Gastrocnemius medialis (tissue), 4 donors: ENCODE measurements at regions not wholly inside any gene's neighbourhood (a gene's known extent, or its start where the extent isn't known, plus 50 kb on each side); places are given as distances from the start of the nearest gene placed in this dataset.

ENCODE experiments used
- ATAC-seq, 2 donors: fragments of 150-250 bp; one replicate each; pipeline ENCODE4 v1.9.1; 2016
- DNase-seq, 2 donors: peaks; one replicate each; pipeline ENCODE4 v3.0.0-alpha.2; 2019
- H3K27ac ChIP-seq, 4 donors: fragments of 200-600 bp; sonication (generic); 1 replicate in 1 of 4; 2 replicates in 3 of 4; pipeline ENCODE4 v1.5.1; 2016 to 2018; ENCODE audit warnings: mild to moderate bottlenecking in 2 of 4, moderate library complexity in 1 of 4
- H3K27me3 ChIP-seq, 3 donors: fragments of 200-600 bp; sonication (generic) in 2 of 3; 1 replicate in 1 of 3; 2 replicates in 2 of 3; pipeline versions ENCODE4 v1.5.1 to v1.6.0; 2016 to 2019; ENCODE audit warnings: mild to moderate bottlenecking in 1 of 3, moderate library complexity in 1 of 3
- H3K36me3 ChIP-seq, 2 donors: fragments of 200-600 bp; sonication (generic) in 1 of 2; one replicate each; pipeline ENCODE4 v1.5.1; 2017 to 2018
- H3K4me1 ChIP-seq, 2 donors: fragments of 200-600 bp; sonication (generic) in 1 of 2; one replicate each; pipeline ENCODE4 v1.5.1; 2016 to 2017; ENCODE audit warnings: mild to moderate bottlenecking in 2 of 2
- H3K4me3 ChIP-seq, 4 donors: fragments of 200-600 bp; sonication (generic) in 3 of 4; 1 replicate in 1 of 4; 2 replicates in 3 of 4; pipeline ENCODE4 v1.5.1; 2016 to 2019; ENCODE audit warnings: mild to moderate bottlenecking in 2 of 4
- H3K9me3 ChIP-seq, 3 donors: fragments of 200-600 bp; sonication (generic) in 2 of 3; 1 replicate in 1 of 3; 2 replicates in 2 of 3; pipeline ENCODE4 v1.5.1; 2016 to 2019
- POLR2A ChIP-seq, 2 donors: fragments of 450-650 bp; IDR thresholded peaks; one replicate each; pipeline ENCODE4 v1.6.1; 2017; ENCODE audit warnings: antibody characterized with exemption in 2 of 2, mild to moderate bottlenecking in 2 of 2, moderate library complexity in 2 of 2
- in situ Hi-C, 4 donors: fragments of 200-750 bp; cut with MboI; loops; one replicate each; pipeline versions ENCODE4 v1.15.0 to v1.8.0; 2017; ENCODE audit warnings: low sequenced_read_pairs in 4 of 4
- intact Hi-C: fragments of 100-400 bp; cut with DNase I; formaldehyde crosslinking; loops from one replicate; pipeline ENCODE4 v1.15.1; 2023; ENCODE audit warnings: low total_unique reads
- TF ChIP-seq, protein P1 (sequence below), 5 experiments: fragments of 450-650 bp in 3 of 5; fragments of 200-600 bp in 2 of 5; sonication (generic) in 2 of 5; IDR thresholded peaks in 4 of 5; conservative IDR thresholded peaks in 1 of 5; 1 replicate in 4 of 5; 2 replicates in 1 of 5; pipeline ENCODE4 v1.5.1; 2016 to 2019; ENCODE audit warnings: antibody characterized with exemption in 5 of 5, mild to moderate bottlenecking in 3 of 5, moderate library complexity in 3 of 5

DNA sequence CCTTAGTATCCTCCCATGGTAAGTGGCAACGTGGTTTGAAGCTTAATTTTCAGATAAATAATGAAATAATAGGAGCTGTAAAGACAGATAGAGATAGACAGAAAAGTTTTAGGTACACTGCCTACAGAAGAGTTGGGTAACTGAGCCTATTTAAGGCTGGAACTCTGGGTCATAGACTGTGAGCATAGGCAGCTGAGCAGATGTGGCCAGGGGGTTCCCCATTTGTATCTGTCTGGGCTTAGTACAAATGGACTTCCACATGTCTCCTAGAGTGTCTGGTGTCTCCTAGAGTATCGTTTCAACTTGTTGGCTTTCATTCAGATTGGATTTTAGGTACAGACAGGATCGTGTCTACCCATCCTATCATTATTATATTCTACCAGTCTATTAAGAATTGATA lies 649.8 kb downstream of the DHX35 start:
- Histone ChIP-seq H3K4me1 (no peaks in the 10 kb centered on the region), H3K4me3 (no peak overlapping the region), H3K27ac (no peak overlapping the region), H3K36me3 (no peaks in the 10 kb centered on the region), H3K27me3 (no peaks in the 10 kb centered on the region), H3K9me3 (no peaks in the 10 kb centered on the region)
- TF ChIP-seq POLR2A (IDR thresholded peaks at IDR 0.05): no peak
- TF ChIP-seq, protein P1, sequence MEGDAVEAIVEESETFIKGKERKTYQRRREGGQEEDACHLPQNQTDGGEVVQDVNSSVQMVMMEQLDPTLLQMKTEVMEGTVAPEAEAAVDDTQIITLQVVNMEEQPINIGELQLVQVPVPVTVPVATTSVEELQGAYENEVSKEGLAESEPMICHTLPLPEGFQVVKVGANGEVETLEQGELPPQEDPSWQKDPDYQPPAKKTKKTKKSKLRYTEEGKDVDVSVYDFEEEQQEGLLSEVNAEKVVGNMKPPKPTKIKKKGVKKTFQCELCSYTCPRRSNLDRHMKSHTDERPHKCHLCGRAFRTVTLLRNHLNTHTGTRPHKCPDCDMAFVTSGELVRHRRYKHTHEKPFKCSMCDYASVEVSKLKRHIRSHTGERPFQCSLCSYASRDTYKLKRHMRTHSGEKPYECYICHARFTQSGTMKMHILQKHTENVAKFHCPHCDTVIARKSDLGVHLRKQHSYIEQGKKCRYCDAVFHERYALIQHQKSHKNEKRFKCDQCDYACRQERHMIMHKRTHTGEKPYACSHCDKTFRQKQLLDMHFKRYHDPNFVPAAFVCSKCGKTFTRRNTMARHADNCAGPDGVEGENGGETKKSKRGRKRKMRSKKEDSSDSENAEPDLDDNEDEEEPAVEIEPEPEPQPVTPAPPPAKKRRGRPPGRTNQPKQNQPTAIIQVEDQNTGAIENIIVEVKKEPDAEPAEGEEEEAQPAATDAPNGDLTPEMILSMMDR (IDR thresholded peaks at IDR 0.05 in 4 of 5, conservative IDR thresholded peaks at IDR 0.05 in 1 of 5): no peak
- intact Hi-C loops (no loop called here), in situ Hi-C loops (no loop called here)
- DNase-seq (no peak), ATAC-seq (no peak)

DNA sequence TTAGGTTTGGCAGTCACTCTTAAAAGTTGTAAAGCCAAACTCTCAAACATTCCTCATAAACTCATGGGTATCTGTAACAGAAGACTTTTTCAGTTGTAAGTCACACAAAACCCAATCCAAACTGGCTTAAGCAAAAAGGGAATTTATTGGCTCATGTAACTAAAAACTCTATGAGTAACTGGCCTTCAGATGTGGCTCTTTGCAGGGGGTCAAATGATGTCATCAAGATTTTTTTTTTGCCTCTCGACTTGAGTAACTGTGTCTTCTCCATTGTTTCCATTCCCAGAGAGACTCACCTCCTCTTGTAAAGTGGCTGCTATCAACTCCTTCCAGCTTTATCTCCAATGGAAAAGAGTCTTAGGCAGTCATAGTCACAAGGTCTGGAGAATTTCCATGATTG lies 645.0 kb downstream of the DHX35 start:
- Histone ChIP-seq H3K27ac (no peak overlapping the region), H3K9me3 (no peaks in the 10 kb centered on the region), H3K27me3 (no peaks in the 10 kb centered on the region), H3K36me3 (no peaks in the 10 kb centered on the region), H3K4me3 (no peak overlapping the region), H3K4me1 (no peaks in the 10 kb centered on the region)
- in situ Hi-C loops (no loop called here), intact Hi-C loops (no loop called here)
- DNase-seq: no peak
- no peak for ATAC-seq
- TF ChIP-seq, protein P1 (IDR thresholded peaks at IDR 0.05 in 4 of 5, conservative IDR thresholded peaks at IDR 0.05 in 1 of 5): no peak
- no peak for TF ChIP-seq POLR2A (IDR thresholded peaks at IDR 0.05)

DNA sequence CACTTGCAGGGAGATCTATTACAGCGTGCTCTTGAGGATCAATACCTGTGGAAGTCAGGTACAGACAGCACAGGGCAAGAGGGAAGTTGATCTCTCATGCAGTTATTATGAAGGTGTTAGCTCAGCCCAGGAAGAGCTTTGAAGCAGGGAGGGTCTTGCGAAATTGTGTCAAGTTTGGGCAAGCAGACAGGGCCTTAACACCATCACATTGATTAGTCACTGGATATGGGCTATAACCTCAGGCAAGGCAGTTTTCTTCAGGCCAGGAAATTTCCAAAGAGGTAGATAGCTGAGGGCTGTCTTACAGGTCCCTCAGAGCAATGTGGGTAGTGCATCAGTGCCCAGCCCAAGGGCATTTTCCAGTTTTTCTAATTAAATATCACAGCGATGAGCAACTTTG lies 643.8 kb downstream of the DHX35 start:
- Histone ChIP-seq H3K4me3 (no peak overlapping the region), H3K27ac (no peak overlapping the region), H3K27me3 (no peaks in the 10 kb centered on the region), H3K4me1 (no peaks in the 10 kb centered on the region), H3K36me3 (no peaks in the 10 kb centered on the region), H3K9me3 (no peaks in the 10 kb centered on the region)
- intact Hi-C loops: no loop called here
- ATAC-seq (no peak), DNase-seq (no peak)
- in situ Hi-C loops: no loop called here
- TF ChIP-seq, protein P1 (IDR thresholded peaks at IDR 0.05 in 4 of 5, conservative IDR thresholded peaks at IDR 0.05 in 1 of 5): no peak
- TF ChIP-seq POLR2A (IDR thresholded peaks at IDR 0.05): no peak

DNA sequence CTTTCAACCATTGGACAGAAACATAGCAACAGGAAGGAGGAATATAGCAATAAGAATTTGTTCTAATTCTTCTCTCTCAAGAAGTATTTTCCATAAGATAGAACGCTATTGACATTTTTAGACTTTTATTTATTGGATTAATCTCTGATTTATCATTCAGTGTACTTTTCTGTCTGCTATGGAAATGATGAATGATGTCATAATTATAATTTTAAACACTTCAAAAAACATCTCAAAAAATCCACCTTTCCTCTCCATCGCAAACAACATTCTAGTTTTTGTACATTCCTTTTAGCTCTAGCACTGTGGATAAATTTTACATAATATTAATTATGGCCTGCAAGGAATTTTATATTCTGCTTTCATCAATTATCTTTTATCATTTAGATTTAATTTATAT lies 643.2 kb downstream of the DHX35 start:
- H3K36me3 ChIP-seq: no peaks in the 10 kb centered on the region
- DNase-seq (no peak), ATAC-seq (no peak)
- no peaks in the 10 kb centered on the region for H3K4me1 ChIP-seq
- H3K27me3 ChIP-seq: no peaks in the 10 kb centered on the region
- intact Hi-C loops (no loop called here), in situ Hi-C loops (no loop called here)
- H3K4me3 ChIP-seq: no peak overlapping the region
- TF ChIP-seq POLR2A (IDR thresholded peaks at IDR 0.05): no peak
- TF ChIP-seq, protein P1 (IDR thresholded peaks at IDR 0.05 in 4 of 5, conservative IDR thresholded peaks at IDR 0.05 in 1 of 5): no peak
- H3K9me3 ChIP-seq: no peaks in the 10 kb centered on the region
- no peak overlapping the region for H3K27ac ChIP-seq

DNA sequence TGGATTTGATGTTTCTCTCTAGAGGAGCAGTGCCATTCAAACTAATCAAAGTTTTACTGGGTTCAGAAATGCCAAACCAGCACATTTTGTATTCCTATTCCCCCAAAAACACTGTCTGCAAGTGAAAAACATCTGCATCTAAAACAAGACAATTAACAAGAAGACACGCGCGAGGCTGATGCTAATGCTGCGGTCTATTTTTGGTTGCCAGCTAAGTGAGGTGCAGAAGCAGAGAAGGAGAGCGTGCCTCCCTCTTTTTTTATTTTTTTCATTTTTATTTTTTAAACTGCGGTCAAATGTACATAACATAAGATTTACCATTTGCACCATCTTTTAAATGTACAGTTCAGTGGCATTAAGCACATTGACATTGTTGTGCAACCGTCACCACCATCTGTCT lies 641.1 kb downstream of the DHX35 start:
- no peaks in the 10 kb centered on the region for H3K4me1 ChIP-seq
- no peaks in the 10 kb centered on the region for H3K27me3 ChIP-seq
- no peak overlapping the region for H3K4me3 ChIP-seq
- no peaks in the 10 kb centered on the region for H3K9me3 ChIP-seq
- no peaks in the 10 kb centered on the region for H3K36me3 ChIP-seq
- no peak for TF ChIP-seq POLR2A (IDR thresholded peaks at IDR 0.05)
- TF ChIP-seq, protein P1 (IDR thresholded peaks at IDR 0.05 in 4 of 5, conservative IDR thresholded peaks at IDR 0.05 in 1 of 5): no peak
- no peak overlapping the region for H3K27ac ChIP-seq
- DNase-seq: no peak
- intact Hi-C loops: no loop called here
- in situ Hi-C loops: no loop called here
- no peak for ATAC-seq
